ENCODE measurements at regions not wholly inside any gene's neighbourhood (a gene's known extent, or its start where the extent isn't known, plus 50 kb on each side); places are given as distances from the start of the nearest gene placed in this dataset.

- 95 to 98% methylated on average over 1 of the region's 1 CpG for WGBS, 2 donors
- no peak overlapping the region for H3K4me3 ChIP-seq (ENCODE audit: low read depth, poor library complexity, severe bottlenecking)
- intact Hi-C loops (cut with DNase I; ENCODE audit: low total_unique reads), result no loop called here
- no peak for TF ChIP-seq POLR2A (IDR thresholded peaks at IDR 0.05)
- TF ChIP-seq, protein P1, sequence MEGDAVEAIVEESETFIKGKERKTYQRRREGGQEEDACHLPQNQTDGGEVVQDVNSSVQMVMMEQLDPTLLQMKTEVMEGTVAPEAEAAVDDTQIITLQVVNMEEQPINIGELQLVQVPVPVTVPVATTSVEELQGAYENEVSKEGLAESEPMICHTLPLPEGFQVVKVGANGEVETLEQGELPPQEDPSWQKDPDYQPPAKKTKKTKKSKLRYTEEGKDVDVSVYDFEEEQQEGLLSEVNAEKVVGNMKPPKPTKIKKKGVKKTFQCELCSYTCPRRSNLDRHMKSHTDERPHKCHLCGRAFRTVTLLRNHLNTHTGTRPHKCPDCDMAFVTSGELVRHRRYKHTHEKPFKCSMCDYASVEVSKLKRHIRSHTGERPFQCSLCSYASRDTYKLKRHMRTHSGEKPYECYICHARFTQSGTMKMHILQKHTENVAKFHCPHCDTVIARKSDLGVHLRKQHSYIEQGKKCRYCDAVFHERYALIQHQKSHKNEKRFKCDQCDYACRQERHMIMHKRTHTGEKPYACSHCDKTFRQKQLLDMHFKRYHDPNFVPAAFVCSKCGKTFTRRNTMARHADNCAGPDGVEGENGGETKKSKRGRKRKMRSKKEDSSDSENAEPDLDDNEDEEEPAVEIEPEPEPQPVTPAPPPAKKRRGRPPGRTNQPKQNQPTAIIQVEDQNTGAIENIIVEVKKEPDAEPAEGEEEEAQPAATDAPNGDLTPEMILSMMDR (IDR thresholded peaks at IDR 0.05), result no peak
- DNase-seq (ENCODE audit: low spot score in 2 of 2), result no peak
Measured at GRCh38 chr7:7098280-7098818, 84.0 kb upstream of the C1GALT1 start.

DNA sequence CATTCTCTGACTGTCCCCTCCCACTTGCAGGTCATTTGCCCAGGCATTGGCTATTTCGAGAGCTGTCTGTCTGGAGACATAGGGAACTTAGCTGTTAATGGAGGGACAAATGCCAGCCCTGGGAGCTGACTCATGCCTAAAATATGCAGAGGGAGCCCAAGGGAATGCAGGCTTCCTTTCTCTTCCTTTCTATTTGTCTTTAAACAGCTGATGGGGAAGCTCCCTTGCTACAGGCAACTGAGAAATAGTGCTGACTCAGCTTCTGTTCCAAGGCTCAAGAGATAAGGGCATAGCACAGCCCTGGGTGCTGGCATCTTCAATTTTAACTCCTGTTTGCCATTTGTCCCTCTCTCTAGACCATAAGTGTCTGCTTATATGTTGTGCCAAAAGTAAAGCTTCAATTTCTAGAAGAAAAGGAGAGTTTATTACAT lies 82.7 kb upstream of the C1GALT1 start:
- TF ChIP-seq POLR2A (IDR thresholded peaks at IDR 0.05), result no peak
- TF ChIP-seq, protein P1 (IDR thresholded peaks at IDR 0.05), result no peak
- no peak overlapping the region for H3K4me3 ChIP-seq (ENCODE audit: low read depth, poor library complexity, severe bottlenecking)
- peak; percentile 90 to 94 for DNase-seq (ENCODE audit: low spot score in 2 of 2)
- intact Hi-C loops (cut with DNase I; ENCODE audit: low total_unique reads), result loop anchor here (5.0 to 10.0 kb wide), 2 partner anchors 315 to 443 kb away; no protein-coding TSS in a partner anchor
- 0 to 5% methylated on average over 1 of the region's 1 CpG for WGBS, 2 donors

- intact Hi-C loops (cut with DNase I; ENCODE audit: low total_unique reads), result loop anchor here (5.0 to 10.0 kb wide), 2 partner anchors 314 to 442 kb away; no protein-coding TSS in a partner anchor
- DNase-seq (ENCODE audit: low spot score in 2 of 2), result peak in 1 of 2 donors; percentile 74
- no peak overlapping the region for H3K4me3 ChIP-seq (ENCODE audit: low read depth, poor library complexity, severe bottlenecking)
- TF ChIP-seq, protein P1 (IDR thresholded peaks at IDR 0.05), result no peak
- no peak for TF ChIP-seq POLR2A (IDR thresholded peaks at IDR 0.05)
- 37 to 62% methylated on average over 8 of the region's 8 CpGs for WGBS, 2 donors
Measured at GRCh38 chr7:7100432-7100849, 81.9 kb upstream of the C1GALT1 start.

DNA sequence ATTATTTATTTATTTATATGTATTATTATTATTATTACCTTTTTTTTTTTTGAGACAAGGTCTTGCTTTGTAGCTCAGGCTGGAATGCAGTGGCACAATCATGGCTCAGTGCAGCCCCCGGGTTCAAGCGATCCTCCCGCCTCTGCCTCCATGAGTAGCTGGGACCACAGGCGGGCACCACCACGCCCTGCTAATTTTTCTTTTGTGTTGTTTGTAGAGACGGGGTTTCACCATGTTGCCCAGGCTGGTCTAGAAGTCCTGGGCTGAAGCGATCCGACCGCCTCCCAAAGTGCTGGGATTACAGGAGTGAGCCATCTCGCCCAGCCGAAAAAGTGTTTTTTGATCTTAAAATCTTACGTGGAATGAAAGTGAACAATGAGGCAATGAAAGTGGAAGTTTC lies 79.4 kb upstream of the C1GALT1 start:
- intact Hi-C loops (cut with DNase I; ENCODE audit: low total_unique reads), result loop anchor here (5.0 to 10.0 kb wide), 2 partner anchors 312 to 439 kb away; no protein-coding TSS in a partner anchor
- WGBS, 2 donors, result 53 to 61% methylated on average over 12 of the region's 12 CpGs
- TF ChIP-seq POLR2A (IDR thresholded peaks at IDR 0.05), result no peak
- TF ChIP-seq, protein P1 (IDR thresholded peaks at IDR 0.05), result no peak
- DNase-seq (ENCODE audit: low spot score in 2 of 2), result no peak
- no peak overlapping the region for H3K4me3 ChIP-seq (ENCODE audit: low read depth, poor library complexity, severe bottlenecking)

DNA sequence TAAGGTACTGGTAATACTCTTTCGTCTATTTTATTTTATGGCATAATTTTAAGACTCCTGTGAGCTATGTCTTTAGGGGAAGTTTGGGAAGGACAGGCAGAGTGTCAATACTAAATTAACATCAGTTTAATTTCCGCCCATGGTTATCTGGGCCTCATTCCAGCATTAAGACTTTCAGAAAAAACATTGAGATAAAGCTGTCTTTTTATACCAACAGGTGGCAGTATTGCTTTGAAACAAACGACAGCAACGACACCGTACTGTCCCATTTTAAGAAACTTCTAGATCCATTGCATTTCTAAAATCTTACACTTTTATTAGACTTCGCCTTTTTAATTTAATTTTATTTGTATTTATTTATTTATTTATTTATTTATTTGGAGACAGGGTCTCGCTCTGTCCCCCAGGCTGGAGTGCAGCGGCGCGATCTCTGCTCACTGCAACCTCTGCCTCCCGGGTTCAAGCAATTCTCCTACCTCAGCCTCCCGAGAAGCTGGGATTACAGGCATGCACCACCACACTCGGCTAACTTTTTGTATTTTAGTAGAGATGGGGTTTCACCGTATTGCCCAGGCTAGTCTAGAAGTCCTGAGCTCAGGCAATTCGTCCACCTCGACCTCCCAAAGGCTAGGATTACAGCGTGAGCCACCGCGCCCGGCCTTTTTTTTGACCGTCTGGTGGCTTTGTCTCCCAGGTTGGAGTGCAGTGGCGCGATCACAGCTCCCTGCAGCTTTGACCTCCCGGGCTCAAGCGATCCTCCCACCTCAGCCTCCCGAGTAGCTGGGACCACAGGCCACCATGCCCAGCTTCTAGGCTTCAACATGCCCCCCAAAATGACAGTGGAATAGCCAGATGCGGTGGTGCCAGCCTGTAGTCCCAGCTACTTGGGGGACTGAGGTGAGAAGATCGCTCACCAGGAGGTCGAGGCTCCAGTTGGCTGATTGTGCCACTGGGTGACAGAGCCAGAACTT lies 78.7 kb upstream of the C1GALT1 start:
- intact Hi-C loops (cut with DNase I; ENCODE audit: low total_unique reads), result loop anchor here (5.0 to 10.0 kb wide), 2 partner anchors 311 to 439 kb away; no protein-coding TSS in a partner anchor
- WGBS, 2 donors, result 75 to 77% methylated on average over 29 of the region's 29 CpGs
- no peak for DNase-seq (ENCODE audit: low spot score in 2 of 2)

More for the DNA sequence above, 78.7 kb upstream of the C1GALT1 start:
- no peak overlapping the region for H3K4me3 ChIP-seq (ENCODE audit: low read depth, poor library complexity, severe bottlenecking)
- TF ChIP-seq POLR2A (IDR thresholded peaks at IDR 0.05), result no peak
- TF ChIP-seq, protein P1 (IDR thresholded peaks at IDR 0.05), result no peak
